ENCODE measurements at regions not wholly inside any gene's neighbourhood (a gene's known extent, or its start where the extent isn't known, plus 50 kb on each side); places are given as distances from the start of the nearest gene placed in this dataset.

DNA sequence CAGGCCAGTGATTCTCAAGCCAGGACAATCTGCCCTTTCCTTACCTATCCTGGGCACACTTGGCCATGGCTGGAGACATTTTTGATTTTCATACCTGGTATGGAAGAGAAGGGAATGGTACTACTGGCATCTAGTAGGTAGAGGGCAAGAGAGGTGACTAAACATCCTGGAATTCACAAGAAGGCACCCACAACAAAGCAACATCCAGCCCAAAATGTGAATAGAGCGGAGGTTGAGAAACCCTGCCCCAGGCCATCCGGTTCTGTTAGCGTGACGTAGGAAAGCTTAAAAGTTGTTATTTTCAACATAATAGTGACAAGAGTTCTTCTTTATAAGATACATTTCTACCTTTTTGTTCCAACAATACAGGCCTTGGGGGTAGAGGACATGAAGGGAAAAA is 114.9 kb upstream of the ALX4 start:
- TF ChIP-seq CTCF (IDR thresholded peaks at IDR 0.05; ENCODE audit: insufficient read depth, low read depth, low read length), result no peak
- no peak for TF ChIP-seq EZH2 (IDR thresholded peaks at IDR 0.05; ENCODE audit: insufficient read depth, low read length)

All from astrocyte (in vitro differentiated cells and primary cell).